ENCODE measurements at regions not wholly inside any gene's neighbourhood (a gene's known extent, or its start where the extent isn't known, plus 50 kb on each side); places are given as distances from the start of the nearest gene placed in this dataset.

- no peak for TF ChIP-seq YY1 (IDR thresholded peaks at IDR 0.05; ENCODE audit: insufficient read depth, insufficient read length)
- no peak for TF ChIP-seq SUZ12 (IDR thresholded peaks at IDR 0.05; ENCODE audit: extremely low read depth, insufficient read depth, insufficient read length)
Observed at GRCh38 chr13:79829880-79830279, 348.9 kb downstream of the NDFIP2 start.
